BLaER1 treated with 17β-estradiol and CSF1 and Interleukin-3, amounts not matched to agents 10 nM and 100 nM (cell line): ENCODE measurements at regions not wholly inside any gene's neighbourhood (a gene's known extent, or its start where the extent isn't known, plus 50 kb on each side); places are given as distances from the start of the nearest gene placed in this dataset.

Source experiments
- H3K27ac ChIP-seq, 11 experiments: shearing (Covaris generic); formaldehyde crosslinking; 2 replicates each; pipeline ENCODE4 v1.8.1; 2022
- H3K27me3 ChIP-seq, 11 experiments: shearing (Covaris generic); formaldehyde crosslinking; 2 replicates each; pipeline ENCODE4 v1.8.1; 2022
- H3K36me3 ChIP-seq, 11 experiments: shearing (Covaris generic); formaldehyde crosslinking; 2 replicates each; pipeline ENCODE4 v1.8.1; 2022
- H3K4me1 ChIP-seq, 10 experiments: shearing (Covaris generic); formaldehyde crosslinking; 2 replicates each; pipeline ENCODE4 v1.8.1; 2022
- H3K4me2 ChIP-seq, 11 experiments: shearing (Covaris generic); formaldehyde crosslinking; 2 replicates each; pipeline ENCODE4 v1.8.1; 2022
- H3K4me3 ChIP-seq, 10 experiments: shearing (Covaris generic); formaldehyde crosslinking; 2 replicates each; pipeline ENCODE4 v1.8.1; 2022
- H3K9ac ChIP-seq, 11 experiments: shearing (Covaris generic); formaldehyde crosslinking; 2 replicates each; pipeline ENCODE4 v1.8.1; 2022
- H3K9me3 ChIP-seq, 11 experiments: shearing (Covaris generic); formaldehyde crosslinking; replicated peaks in 1 of 11; 2 replicates each; pipeline ENCODE4 v1.8.1; 2022
- H4K20me1 ChIP-seq, 11 experiments: shearing (Covaris generic); formaldehyde crosslinking; 2 replicates each; pipeline ENCODE4 v1.8.1; 2022
- Cebpa-rat ChIP-seq, 11 experiments: shearing (Covaris generic); IDR thresholded peaks; 2 replicates each; pipeline ENCODE4 v1.8.1; 2022

- Histone ChIP-seq H4K20me1 (no peaks in the 10 kb centered on the region), H3K4me1 (peaks cover 24 to 41% (median 30%) of the 10 kb centered on the region in 10 experiments), H3K4me3 (no peak overlapping the region), H3K27ac (0 out of 22 replicates have a peak overlapping the region, but pooled peaks of 1 of the 11 experiments have one; percentile 17), H3K9me3 (peaks cover 0 to 4% (median 0%) of the 10 kb centered on the region in 11 experiments; a peak in 1 of 22 replicates), H3K9ac (no peak overlapping the region), H3K36me3 (no peaks in the 10 kb centered on the region), H3K27me3 (no peaks in the 10 kb centered on the region), H3K4me2 (peak overlapping the region in 4 of 11 experiments; percentile 9 to 28 (median 20); a peak in 5 of 22 replicates)
- no peak for TF ChIP-seq Cebpa-rat (IDR thresholded peaks at IDR 0.05)
Observed at GRCh38 chr2:24439971-24440340, 51.1 kb upstream of the NCOA1 start.

GRCh38 chr2:24439280-24439970 lies 51.6 kb upstream of the NCOA1 start:
- H3K4me3 ChIP-seq, result no peak overlapping the region
- H3K9ac ChIP-seq, result no peak overlapping the region
- no peak for TF ChIP-seq Cebpa-rat (IDR thresholded peaks at IDR 0.05)

GRCh38 chr2:24438106-24438505 lies 52.9 kb upstream of the NCOA1 start:
- H3K27ac ChIP-seq, result no peak overlapping the region
- peaks cover 0 to 4% (median 0%) of the 10 kb centered on the region in 11 experiments; a peak in 1 of 22 replicates for H3K9me3 ChIP-seq
- H3K4me2 ChIP-seq, result no peak overlapping the region
- H3K36me3 ChIP-seq, result no peaks in the 10 kb centered on the region
- H3K4me1 ChIP-seq, result peaks cover 34 to 52% (median 41%) of the 10 kb centered on the region in 10 experiments
- H3K4me3 ChIP-seq, result no peak overlapping the region
- H3K9ac ChIP-seq, result no peak overlapping the region
- no peaks in the 10 kb centered on the region for H4K20me1 ChIP-seq
- TF ChIP-seq Cebpa-rat (IDR thresholded peaks at IDR 0.05), result peak in 1 of 11 experiments; percentile 43; a peak in 2 of 22 replicates
- no peaks in the 10 kb centered on the region for H3K27me3 ChIP-seq

More at GRCh38 chr2:24439280-24439970, 51.6 kb upstream of the NCOA1 start:
- peaks cover 30 to 46% (median 35%) of the 10 kb centered on the region in 10 experiments for H3K4me1 ChIP-seq
- peaks cover 0 to 4% (median 0%) of the 10 kb centered on the region in 11 experiments; a peak in 1 of 22 replicates for H3K9me3 ChIP-seq
- peak overlapping the region in 3 of 11 experiments; percentile 9 to 28 (median 22); a peak in 2 of 22 replicates for H3K4me2 ChIP-seq
- no peaks in the 10 kb centered on the region for H3K27me3 ChIP-seq
- no peaks in the 10 kb centered on the region for H4K20me1 ChIP-seq
- no peaks in the 10 kb centered on the region for H3K36me3 ChIP-seq
- H3K27ac ChIP-seq, result 0 out of 22 replicates have a peak overlapping the region, but pooled peaks of 1 of the 11 experiments have one; percentile 17

DNA sequence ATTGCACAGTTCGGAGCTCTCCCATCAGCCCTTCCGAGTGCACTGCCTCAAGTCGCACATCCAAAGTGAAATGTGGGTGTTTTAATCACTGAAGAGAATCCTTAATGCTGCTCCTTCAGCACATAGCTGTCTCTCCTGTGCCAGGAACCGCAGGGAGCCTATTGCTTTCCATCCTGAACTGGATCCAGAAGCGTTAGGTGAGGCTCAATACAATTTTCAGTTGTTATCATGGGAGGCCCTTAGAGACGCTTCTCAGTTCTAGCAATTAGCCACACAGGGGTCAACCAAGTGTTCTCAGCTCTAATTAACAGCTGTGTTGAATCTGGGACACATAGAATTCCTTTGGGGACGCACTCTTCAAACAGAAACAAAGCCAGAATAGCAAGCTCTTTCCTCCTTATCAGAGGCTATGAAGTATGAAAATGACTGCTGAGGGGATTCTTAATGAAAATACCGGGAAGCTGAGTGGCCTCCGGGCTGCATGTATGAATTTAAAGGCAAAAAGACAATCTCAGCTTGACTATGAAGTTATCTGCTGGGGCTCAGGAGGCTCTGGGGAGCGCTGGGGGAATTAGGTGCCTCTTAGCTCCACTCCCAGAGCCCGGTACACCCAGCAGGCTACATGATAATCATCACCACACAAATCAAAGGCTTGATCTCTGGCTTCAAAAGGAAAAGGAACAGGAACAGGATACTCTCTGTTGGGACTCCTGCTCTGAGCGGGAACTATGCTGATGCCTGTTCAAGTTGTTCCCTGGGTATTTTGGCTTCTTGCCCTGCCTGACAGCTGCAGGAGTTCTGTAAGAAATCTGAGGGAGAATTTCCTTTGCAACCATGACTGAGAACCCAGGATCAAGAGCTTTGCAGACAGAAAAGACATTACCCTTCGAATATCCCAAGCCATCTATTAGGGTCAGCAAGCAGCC lies 55.4 kb upstream of the NCOA1 start:
- peaks cover 35 to 65% (median 46%) of the 10 kb centered on the region in 10 experiments for H3K4me1 ChIP-seq
- peak overlapping the region in 4 of 11 experiments; percentile 1 to 25 (median 4); a peak in 4 of 22 replicates for H3K27ac ChIP-seq
- peak overlapping the region in 3 of 11 experiments; percentile 6 to 41 (median 9); a peak in 4 of 22 replicates for H3K9ac ChIP-seq
- no peak for TF ChIP-seq Cebpa-rat (IDR thresholded peaks at IDR 0.05)
- no peaks in the 10 kb centered on the region for H3K27me3 ChIP-seq
- H3K4me2 ChIP-seq, result peak overlapping the region; percentile 58 to 88 (median 75)
- peak overlapping the region in 2 of 10 experiments; percentile 15; a peak in 2 of 20 replicates for H3K4me3 ChIP-seq
- H3K9me3 ChIP-seq, result peaks cover 0 to 4% (median 0%) of the 10 kb centered on the region in 11 experiments; a peak in 1 of 22 replicates
- H3K36me3 ChIP-seq, result no peaks in the 10 kb centered on the region
- H4K20me1 ChIP-seq, result no peaks in the 10 kb centered on the region

DNA sequence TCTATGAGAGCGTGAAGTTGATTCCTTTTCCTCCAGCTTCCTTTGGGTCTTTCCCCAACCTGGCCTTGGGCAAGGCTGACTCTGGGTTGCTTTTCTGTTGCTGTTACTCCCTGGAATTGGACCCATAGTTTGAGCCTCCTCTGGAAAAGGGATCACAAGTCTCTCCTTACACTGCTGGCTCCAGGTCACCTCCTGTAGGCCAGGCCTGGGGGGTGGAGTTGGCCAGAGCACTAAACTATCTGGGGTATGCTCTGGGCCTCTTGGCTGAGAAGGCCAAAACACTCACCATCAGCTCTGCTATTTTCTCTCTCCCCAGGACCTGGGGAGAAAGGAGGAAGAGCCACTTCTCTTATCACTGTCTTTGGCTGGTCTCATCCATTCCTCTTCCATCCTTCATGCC lies 56.5 kb upstream of the NCOA1 start:
- no peaks in the 10 kb centered on the region for H3K27me3 ChIP-seq
- peaks cover 0 to 1% (median 0%) of the 10 kb centered on the region in 11 experiments; a peak in 1 of 22 replicates for H3K9me3 ChIP-seq
- H4K20me1 ChIP-seq, result no peaks in the 10 kb centered on the region
- no peak overlapping the region for H3K27ac ChIP-seq
- H3K36me3 ChIP-seq, result no peaks in the 10 kb centered on the region
- no peak overlapping the region for H3K9ac ChIP-seq
- no peak for TF ChIP-seq Cebpa-rat (IDR thresholded peaks at IDR 0.05)
- peaks cover 25 to 65% (median 39%) of the 10 kb centered on the region in 10 experiments for H3K4me1 ChIP-seq
- peak overlapping the region in 10 of 11 experiments; percentile 58 to 88 (median 76); a peak in 14 of 22 replicates for H3K4me2 ChIP-seq
- H3K4me3 ChIP-seq, result no peak overlapping the region

DNA sequence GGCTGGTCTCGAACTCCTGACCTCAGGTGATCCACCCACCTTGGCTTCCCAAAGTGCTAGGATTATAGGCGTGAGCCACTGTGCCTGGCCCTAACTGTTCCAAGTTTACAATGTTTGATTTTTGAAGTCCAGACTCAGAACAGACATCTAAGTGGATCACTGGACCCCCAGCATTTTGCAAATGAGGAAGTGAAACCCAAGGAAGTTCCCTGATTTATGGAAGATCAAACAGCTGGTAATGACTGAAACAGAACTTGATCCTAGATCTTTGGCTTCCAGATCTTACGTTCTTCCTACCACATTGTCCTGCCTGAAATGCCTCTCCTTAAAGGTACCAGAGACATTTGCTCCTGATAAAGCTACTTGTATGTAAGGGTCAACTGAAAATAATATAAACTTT lies 58.3 kb upstream of the NCOA1 start:
- no peaks in the 10 kb centered on the region for H4K20me1 ChIP-seq
- peaks cover 25 to 59% (median 39%) of the 10 kb centered on the region in 10 experiments for H3K4me1 ChIP-seq
- no peak overlapping the region for H3K4me3 ChIP-seq
- peak overlapping the region in 7 of 11 experiments; percentile 11 to 51 (median 32); a peak in 8 of 22 replicates for H3K4me2 ChIP-seq
- no peak overlapping the region for H3K9ac ChIP-seq
- H3K27me3 ChIP-seq, result no peaks in the 10 kb centered on the region
- H3K9me3 ChIP-seq, result no peaks in the 10 kb centered on the region
- no peak for TF ChIP-seq Cebpa-rat (IDR thresholded peaks at IDR 0.05)
- H3K36me3 ChIP-seq, result no peaks in the 10 kb centered on the region
- no peak overlapping the region for H3K27ac ChIP-seq

GRCh38 chr2:24432121-24432520 lies 58.9 kb upstream of the NCOA1 start:
- peaks cover 25 to 53% (median 36%) of the 10 kb centered on the region in 10 experiments for H3K4me1 ChIP-seq

GRCh38 chr2:24429197-24430074 lies 61.6 kb upstream of the NCOA1 start:
- Histone ChIP-seq H4K20me1 (no peaks in the 10 kb centered on the region), H3K4me1 (peaks cover 0 to 26% (median 9%) of the 10 kb centered on the region in 10 experiments; a peak in 15 of 20 replicates), H3K9me3 (no peaks in the 10 kb centered on the region), H3K27ac (no peak overlapping the region), H3K27me3 (no peaks in the 10 kb centered on the region), H3K9ac (no peak overlapping the region), H3K4me2 (no peak overlapping the region), H3K4me3 (no peak overlapping the region), H3K36me3 (no peaks in the 10 kb centered on the region)
- no peak for TF ChIP-seq Cebpa-rat (IDR thresholded peaks at IDR 0.05)

More at GRCh38 chr2:24432121-24432520, 58.9 kb upstream of the NCOA1 start:
- H4K20me1 ChIP-seq, result no peaks in the 10 kb centered on the region
- peak overlapping the region in 2 of 11 experiments; percentile 24 to 51; a peak in 2 of 22 replicates for H3K4me2 ChIP-seq
- TF ChIP-seq Cebpa-rat (IDR thresholded peaks at IDR 0.05), result no peak
- no peak overlapping the region for H3K4me3 ChIP-seq
- no peak overlapping the region for H3K27ac ChIP-seq
- no peaks in the 10 kb centered on the region for H3K36me3 ChIP-seq
- no peaks in the 10 kb centered on the region for H3K27me3 ChIP-seq
- no peak overlapping the region for H3K9ac ChIP-seq
- H3K9me3 ChIP-seq, result no peaks in the 10 kb centered on the region
